WTC11 (cell line): ENCODE measurements at regions not wholly inside any gene's neighbourhood (a gene's known extent, or its start where the extent isn't known, plus 50 kb on each side); places are given as distances from the start of the nearest gene placed in this dataset.

Source experiments
- ATAC-seq: fragments of 200-7000 bp; cut with Tn5 transposase; 2 replicates; pipeline ENCODE4 v1.10.0; 2021; ENCODE audit warnings: mild to moderate bottlenecking, moderate library complexity
- CTCF ChIA-PET: fragments of 300-600 bp; sonication (Branson Sonifier 250); formaldehyde crosslinking; loops from one replicate; lab custom pipeline; 2021; ENCODE audit warnings: antibody characterized with exemption; lab: Charles Lee
- POLR2A ChIA-PET: fragments of 350-600 bp; sonication (Branson Sonifier 250); formaldehyde crosslinking; loops from one replicate; lab custom pipeline; 2021; ENCODE audit warnings: antibody characterized with exemption; lab: Charles Lee
- DNase-seq: peaks from one replicate; pipeline ENCODE4 v3.0.0; 2021; ENCODE audit warnings: low spot score
- H3K27ac Mint-ChIP-seq: 2 replicates; pipeline ENCODE4 v1.8.0; 2021; ENCODE audit warnings: mixed read lengths
- H3K27me3 Mint-ChIP-seq: 2 replicates; pipeline ENCODE4 v1.8.0; 2021; ENCODE audit warnings: low read depth, mild to moderate bottlenecking, moderate library complexity, mixed read lengths
- H3K36me3 Mint-ChIP-seq: 2 replicates; pipeline ENCODE4 v1.8.0; 2021; ENCODE audit warnings: mixed read lengths
- H3K4me1 Mint-ChIP-seq: 2 replicates; pipeline ENCODE4 v1.8.0; 2022; ENCODE audit warnings: mixed read lengths
- H3K4me3 Mint-ChIP-seq: 2 replicates; pipeline ENCODE4 v1.8.0; 2021; ENCODE audit warnings: mild to moderate bottlenecking, moderate library complexity, mixed read lengths
- H3K9me3 Mint-ChIP-seq: 2 replicates; pipeline ENCODE4 v1.8.0; 2021; ENCODE audit warnings: mixed read lengths
- ATF1 ChIP-seq: sonication (generic); formaldehyde crosslinking; IDR thresholded peaks from 2 replicates; pipeline ENCODE4 v1.8.1; 2023; ENCODE audit warnings: mild to moderate bottlenecking, moderate library complexity, missing genetic modification reagents
- CBFB ChIP-seq: sonication (generic); formaldehyde crosslinking; IDR thresholded peaks from 2 replicates; pipeline ENCODE4 v1.8.1; 2022; ENCODE audit warnings: mild to moderate bottlenecking, low read depth, missing genetic modification reagents
- ELF4 ChIP-seq: sonication (generic); formaldehyde crosslinking; IDR thresholded peaks from 2 replicates; pipeline ENCODE4 v1.8.1; 2022; ENCODE audit warnings: low read depth, mild to moderate bottlenecking, moderate library complexity, missing genetic modification reagents
- KAT7 ChIP-seq: sonication (generic); formaldehyde crosslinking; IDR thresholded peaks from 2 replicates; pipeline ENCODE4 v1.8.1; 2023; ENCODE audit warnings: missing genetic modification reagents, mild to moderate bottlenecking, borderline replicate concordance
- TF ChIP-seq, protein P1 (sequence below): fragments of 250-450 bp; sonication (Bioruptor Pico); IDR thresholded peaks from 2 replicates; pipeline ENCODE4 v1.9.0; 2021; ENCODE audit warnings: mild to moderate bottlenecking
- TF ChIP-seq, protein P2 (sequence below): fragments of 200-600 bp; IDR thresholded peaks from 2 replicates; pipeline ENCODE4 v1.8.0; 2022; ENCODE audit warnings: antibody characterized with exemption
- TF ChIP-seq, protein P3 (sequence below): sonication (generic); formaldehyde crosslinking; IDR thresholded peaks from 2 replicates; pipeline ENCODE4 v1.8.1; 2022; ENCODE audit warnings: low read depth, mild to moderate bottlenecking, moderate library complexity, missing genetic modification reagents, borderline replicate concordance
- TF ChIP-seq, protein P4 (sequence below): sonication (generic); formaldehyde crosslinking; IDR thresholded peaks from 2 replicates; pipeline ENCODE4 v1.8.0; 2022; ENCODE audit warnings: missing genetic modification reagents
- TF ChIP-seq, protein P5 (sequence below): sonication (generic); formaldehyde crosslinking; IDR thresholded peaks from 2 replicates; pipeline ENCODE4 v1.8.1; 2022; ENCODE audit warnings: mild to moderate bottlenecking, moderate library complexity, missing genetic modification reagents
- TF ChIP-seq, protein P6 (sequence below): fragments of 250-450 bp; sonication (Bioruptor Pico); IDR thresholded peaks from 2 replicates; pipeline ENCODE4 v1.9.0; 2021; ENCODE audit warnings: mild to moderate bottlenecking
- TF ChIP-seq, protein P7 (sequence below): sonication (generic); formaldehyde crosslinking; conservative IDR thresholded peaks from 2 replicates; pipeline ENCODE4 v1.8.1; 2023; ENCODE audit warnings: mild to moderate bottlenecking, low read depth, missing genetic modification reagents, moderate library complexity
- TF ChIP-seq, protein P8 (sequence below): sonication (generic); formaldehyde crosslinking; IDR thresholded peaks from 2 replicates; pipeline ENCODE4 v1.8.1; 2023; ENCODE audit warnings: mild to moderate bottlenecking, missing genetic modification reagents

DNA sequence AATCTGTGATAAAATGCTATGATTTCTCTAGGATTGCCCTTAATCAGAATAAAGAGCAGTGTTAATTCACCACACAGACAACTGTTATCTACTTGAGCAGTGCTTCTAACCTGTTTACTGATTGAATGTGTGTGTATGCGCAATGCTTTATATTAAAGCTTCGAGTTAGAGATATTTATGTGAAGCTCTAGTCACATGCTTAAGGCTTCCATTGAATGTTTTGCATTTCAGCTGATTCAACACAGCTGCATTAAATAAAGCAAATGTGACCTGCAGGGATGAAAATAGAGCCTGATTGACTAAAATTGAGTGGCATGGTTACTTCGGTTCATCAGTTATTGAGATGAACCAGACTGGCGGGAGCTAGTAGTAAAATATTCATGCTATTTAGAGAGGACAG is 395.3 kb downstream of the JRKL start:
- DNase-seq: no peak
- no peaks in the 10 kb centered on the region for H3K4me1 Mint-ChIP-seq
- no peak overlapping the region for H3K27ac Mint-ChIP-seq
- H3K36me3 Mint-ChIP-seq: no peaks in the 10 kb centered on the region
- TF ChIP-seq, protein P1, sequence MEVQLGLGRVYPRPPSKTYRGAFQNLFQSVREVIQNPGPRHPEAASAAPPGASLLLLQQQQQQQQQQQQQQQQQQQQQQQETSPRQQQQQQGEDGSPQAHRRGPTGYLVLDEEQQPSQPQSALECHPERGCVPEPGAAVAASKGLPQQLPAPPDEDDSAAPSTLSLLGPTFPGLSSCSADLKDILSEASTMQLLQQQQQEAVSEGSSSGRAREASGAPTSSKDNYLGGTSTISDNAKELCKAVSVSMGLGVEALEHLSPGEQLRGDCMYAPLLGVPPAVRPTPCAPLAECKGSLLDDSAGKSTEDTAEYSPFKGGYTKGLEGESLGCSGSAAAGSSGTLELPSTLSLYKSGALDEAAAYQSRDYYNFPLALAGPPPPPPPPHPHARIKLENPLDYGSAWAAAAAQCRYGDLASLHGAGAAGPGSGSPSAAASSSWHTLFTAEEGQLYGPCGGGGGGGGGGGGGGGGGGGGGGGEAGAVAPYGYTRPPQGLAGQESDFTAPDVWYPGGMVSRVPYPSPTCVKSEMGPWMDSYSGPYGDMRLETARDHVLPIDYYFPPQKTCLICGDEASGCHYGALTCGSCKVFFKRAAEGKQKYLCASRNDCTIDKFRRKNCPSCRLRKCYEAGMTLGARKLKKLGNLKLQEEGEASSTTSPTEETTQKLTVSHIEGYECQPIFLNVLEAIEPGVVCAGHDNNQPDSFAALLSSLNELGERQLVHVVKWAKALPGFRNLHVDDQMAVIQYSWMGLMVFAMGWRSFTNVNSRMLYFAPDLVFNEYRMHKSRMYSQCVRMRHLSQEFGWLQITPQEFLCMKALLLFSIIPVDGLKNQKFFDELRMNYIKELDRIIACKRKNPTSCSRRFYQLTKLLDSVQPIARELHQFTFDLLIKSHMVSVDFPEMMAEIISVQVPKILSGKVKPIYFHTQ (CRISPR knock-in tag): no peak
- TF ChIP-seq, protein P2, sequence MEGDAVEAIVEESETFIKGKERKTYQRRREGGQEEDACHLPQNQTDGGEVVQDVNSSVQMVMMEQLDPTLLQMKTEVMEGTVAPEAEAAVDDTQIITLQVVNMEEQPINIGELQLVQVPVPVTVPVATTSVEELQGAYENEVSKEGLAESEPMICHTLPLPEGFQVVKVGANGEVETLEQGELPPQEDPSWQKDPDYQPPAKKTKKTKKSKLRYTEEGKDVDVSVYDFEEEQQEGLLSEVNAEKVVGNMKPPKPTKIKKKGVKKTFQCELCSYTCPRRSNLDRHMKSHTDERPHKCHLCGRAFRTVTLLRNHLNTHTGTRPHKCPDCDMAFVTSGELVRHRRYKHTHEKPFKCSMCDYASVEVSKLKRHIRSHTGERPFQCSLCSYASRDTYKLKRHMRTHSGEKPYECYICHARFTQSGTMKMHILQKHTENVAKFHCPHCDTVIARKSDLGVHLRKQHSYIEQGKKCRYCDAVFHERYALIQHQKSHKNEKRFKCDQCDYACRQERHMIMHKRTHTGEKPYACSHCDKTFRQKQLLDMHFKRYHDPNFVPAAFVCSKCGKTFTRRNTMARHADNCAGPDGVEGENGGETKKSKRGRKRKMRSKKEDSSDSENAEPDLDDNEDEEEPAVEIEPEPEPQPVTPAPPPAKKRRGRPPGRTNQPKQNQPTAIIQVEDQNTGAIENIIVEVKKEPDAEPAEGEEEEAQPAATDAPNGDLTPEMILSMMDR: no peak
- TF ChIP-seq ELF4 (CRISPR knock-in tag) (no peak), KAT7 (CRISPR knock-in tag) (no peak), ATF1 (CRISPR knock-in tag) (no peak), CBFB (CRISPR knock-in tag) (no peak)
- TF ChIP-seq, protein P3, sequence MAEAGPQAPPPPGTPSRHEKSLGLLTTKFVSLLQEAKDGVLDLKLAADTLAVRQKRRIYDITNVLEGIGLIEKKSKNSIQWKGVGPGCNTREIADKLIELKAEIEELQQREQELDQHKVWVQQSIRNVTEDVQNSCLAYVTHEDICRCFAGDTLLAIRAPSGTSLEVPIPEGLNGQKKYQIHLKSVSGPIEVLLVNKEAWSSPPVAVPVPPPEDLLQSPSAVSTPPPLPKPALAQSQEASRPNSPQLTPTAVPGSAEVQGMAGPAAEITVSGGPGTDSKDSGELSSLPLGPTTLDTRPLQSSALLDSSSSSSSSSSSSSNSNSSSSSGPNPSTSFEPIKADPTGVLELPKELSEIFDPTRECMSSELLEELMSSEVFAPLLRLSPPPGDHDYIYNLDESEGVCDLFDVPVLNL (CRISPR knock-in tag): no peak
- TF ChIP-seq, protein P4, sequence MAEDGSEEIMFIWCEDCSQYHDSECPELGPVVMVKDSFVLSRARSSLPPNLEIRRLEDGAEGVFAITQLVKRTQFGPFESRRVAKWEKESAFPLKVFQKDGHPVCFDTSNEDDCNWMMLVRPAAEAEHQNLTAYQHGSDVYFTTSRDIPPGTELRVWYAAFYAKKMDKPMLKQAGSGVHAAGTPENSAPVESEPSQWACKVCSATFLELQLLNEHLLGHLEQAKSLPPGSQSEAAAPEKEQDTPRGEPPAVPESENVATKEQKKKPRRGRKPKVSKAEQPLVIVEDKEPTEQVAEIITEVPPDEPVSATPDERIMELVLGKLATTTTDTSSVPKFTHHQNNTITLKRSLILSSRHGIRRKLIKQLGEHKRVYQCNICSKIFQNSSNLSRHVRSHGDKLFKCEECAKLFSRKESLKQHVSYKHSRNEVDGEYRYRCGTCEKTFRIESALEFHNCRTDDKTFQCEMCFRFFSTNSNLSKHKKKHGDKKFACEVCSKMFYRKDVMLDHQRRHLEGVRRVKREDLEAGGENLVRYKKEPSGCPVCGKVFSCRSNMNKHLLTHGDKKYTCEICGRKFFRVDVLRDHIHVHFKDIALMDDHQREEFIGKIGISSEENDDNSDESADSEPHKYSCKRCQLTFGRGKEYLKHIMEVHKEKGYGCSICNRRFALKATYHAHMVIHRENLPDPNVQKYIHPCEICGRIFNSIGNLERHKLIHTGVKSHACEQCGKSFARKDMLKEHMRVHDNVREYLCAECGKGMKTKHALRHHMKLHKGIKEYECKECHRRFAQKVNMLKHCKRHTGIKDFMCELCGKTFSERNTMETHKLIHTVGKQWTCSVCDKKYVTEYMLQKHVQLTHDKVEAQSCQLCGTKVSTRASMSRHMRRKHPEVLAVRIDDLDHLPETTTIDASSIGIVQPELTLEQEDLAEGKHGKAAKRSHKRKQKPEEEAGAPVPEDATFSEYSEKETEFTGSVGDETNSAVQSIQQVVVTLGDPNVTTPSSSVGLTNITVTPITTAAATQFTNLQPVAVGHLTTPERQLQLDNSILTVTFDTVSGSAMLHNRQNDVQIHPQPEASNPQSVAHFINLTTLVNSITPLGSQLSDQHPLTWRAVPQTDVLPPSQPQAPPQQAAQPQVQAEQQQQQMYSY (CRISPR knock-in tag): no peak
- TF ChIP-seq, protein P5, sequence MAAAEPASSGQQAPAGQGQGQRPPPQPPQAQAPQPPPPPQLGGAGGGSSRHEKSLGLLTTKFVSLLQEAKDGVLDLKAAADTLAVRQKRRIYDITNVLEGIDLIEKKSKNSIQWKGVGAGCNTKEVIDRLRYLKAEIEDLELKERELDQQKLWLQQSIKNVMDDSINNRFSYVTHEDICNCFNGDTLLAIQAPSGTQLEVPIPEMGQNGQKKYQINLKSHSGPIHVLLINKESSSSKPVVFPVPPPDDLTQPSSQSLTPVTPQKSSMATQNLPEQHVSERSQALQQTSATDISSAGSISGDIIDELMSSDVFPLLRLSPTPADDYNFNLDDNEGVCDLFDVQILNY (CRISPR knock-in tag): no peak
- TF ChIP-seq, protein P6, sequence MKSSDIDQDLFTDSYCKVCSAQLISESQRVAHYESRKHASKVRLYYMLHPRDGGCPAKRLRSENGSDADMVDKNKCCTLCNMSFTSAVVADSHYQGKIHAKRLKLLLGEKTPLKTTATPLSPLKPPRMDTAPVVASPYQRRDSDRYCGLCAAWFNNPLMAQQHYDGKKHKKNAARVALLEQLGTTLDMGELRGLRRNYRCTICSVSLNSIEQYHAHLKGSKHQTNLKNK (CRISPR knock-in tag): no peak
- TF ChIP-seq, protein P7, sequence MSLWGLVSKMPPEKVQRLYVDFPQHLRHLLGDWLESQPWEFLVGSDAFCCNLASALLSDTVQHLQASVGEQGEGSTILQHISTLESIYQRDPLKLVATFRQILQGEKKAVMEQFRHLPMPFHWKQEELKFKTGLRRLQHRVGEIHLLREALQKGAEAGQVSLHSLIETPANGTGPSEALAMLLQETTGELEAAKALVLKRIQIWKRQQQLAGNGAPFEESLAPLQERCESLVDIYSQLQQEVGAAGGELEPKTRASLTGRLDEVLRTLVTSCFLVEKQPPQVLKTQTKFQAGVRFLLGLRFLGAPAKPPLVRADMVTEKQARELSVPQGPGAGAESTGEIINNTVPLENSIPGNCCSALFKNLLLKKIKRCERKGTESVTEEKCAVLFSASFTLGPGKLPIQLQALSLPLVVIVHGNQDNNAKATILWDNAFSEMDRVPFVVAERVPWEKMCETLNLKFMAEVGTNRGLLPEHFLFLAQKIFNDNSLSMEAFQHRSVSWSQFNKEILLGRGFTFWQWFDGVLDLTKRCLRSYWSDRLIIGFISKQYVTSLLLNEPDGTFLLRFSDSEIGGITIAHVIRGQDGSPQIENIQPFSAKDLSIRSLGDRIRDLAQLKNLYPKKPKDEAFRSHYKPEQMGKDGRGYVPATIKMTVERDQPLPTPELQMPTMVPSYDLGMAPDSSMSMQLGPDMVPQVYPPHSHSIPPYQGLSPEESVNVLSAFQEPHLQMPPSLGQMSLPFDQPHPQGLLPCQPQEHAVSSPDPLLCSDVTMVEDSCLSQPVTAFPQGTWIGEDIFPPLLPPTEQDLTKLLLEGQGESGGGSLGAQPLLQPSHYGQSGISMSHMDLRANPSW (CRISPR knock-in tag): no peak
- TF ChIP-seq, protein P8, sequence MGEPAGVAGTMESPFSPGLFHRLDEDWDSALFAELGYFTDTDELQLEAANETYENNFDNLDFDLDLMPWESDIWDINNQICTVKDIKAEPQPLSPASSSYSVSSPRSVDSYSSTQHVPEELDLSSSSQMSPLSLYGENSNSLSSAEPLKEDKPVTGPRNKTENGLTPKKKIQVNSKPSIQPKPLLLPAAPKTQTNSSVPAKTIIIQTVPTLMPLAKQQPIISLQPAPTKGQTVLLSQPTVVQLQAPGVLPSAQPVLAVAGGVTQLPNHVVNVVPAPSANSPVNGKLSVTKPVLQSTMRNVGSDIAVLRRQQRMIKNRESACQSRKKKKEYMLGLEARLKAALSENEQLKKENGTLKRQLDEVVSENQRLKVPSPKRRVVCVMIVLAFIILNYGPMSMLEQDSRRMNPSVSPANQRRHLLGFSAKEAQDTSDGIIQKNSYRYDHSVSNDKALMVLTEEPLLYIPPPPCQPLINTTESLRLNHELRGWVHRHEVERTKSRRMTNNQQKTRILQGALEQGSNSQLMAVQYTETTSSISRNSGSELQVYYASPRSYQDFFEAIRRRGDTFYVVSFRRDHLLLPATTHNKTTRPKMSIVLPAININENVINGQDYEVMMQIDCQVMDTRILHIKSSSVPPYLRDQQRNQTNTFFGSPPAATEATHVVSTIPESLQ: no peak
- ChIA-PET POLR2A (no interaction called here), CTCF (interaction anchor here (1.8 kb wide), 1 partner anchor 321 kb away, joined by 7 read pairs; no protein-coding TSS in a partner anchor)
- ATAC-seq: no peak
- H3K27me3 Mint-ChIP-seq: no peaks in the 10 kb centered on the region
- no peak overlapping the region for H3K4me3 Mint-ChIP-seq
- peaks cover 6% of the 10 kb centered on the region; the same call in 1 of the 2 replicates for H3K9me3 Mint-ChIP-seq
